B cell (primary cell): ENCODE measurements at regions not wholly inside any gene's neighbourhood (a gene's known extent, or its start where the extent isn't known, plus 50 kb on each side); places are given as distances from the start of the nearest gene placed in this dataset.

Experiments used
- ATAC-seq: fragments of 200-7000 bp; cut with Tn5 transposase; one replicate; pipeline ENCODE4 v1.10.0; 2021; ENCODE audit warnings: low read depth, mild to moderate bottlenecking, moderate number of reproducible peaks, moderate library complexity
- CTCF ChIA-PET: fragments of 350-600 bp; sonication (Branson Sonifier 250); formaldehyde crosslinking; loops from one replicate; lab custom pipeline; 2021; ENCODE audit warnings: antibody characterized with exemption, inconsistent platforms; lab: Charles Lee
- POLR2A ChIA-PET: fragments of 350-600 bp; sonication (Branson Sonifier 250); formaldehyde crosslinking; loops from one replicate; lab custom pipeline; 2021; ENCODE audit warnings: antibody characterized with exemption; lab: Charles Lee
- DNase-seq: peaks from one replicate; pipeline ENCODE4 v3.0.0; 2013
- H2AFZ ChIP-seq: 2 replicates; pipeline ENCODE4 v1.6.1; 2012; ENCODE audit warnings: mild to moderate bottlenecking, low read depth, low read length; ENCODE audit not compliant: insufficient read depth, poor library complexity, severe bottlenecking
- H3K27ac ChIP-seq, 2 donors: 1 replicate in 1 of 2; 2 replicates in 1 of 2; pipeline ENCODE4 v1.5.1; 2012 to 2013; ENCODE audit warnings: low read length in 2 of 2, mild to moderate bottlenecking in 2 of 2, moderate library complexity in 1 of 2
- H3K27me3 ChIP-seq, 4 experiments: fragments of 200-600 bp in 1 of 4; sonication (generic) in 1 of 4; replicated peaks in 1 of 4; 1 replicate in 2 of 4; 2 replicates in 2 of 4; pipeline versions ENCODE4 v1.6.1 to v1.7.0; 2013 to 2016; ENCODE audit warnings: low read length in 3 of 4, mild to moderate bottlenecking in 2 of 4, mixed read lengths in 1 of 4, moderate library complexity in 1 of 4; ENCODE audit not compliant: insufficient read depth in 4 of 4, control insufficient read depth in 3 of 4; ENCODE audit errors: control extremely low read depth in 1 of 4
- H3K36me3 ChIP-seq, 2 experiments: replicated peaks in 1 of 2; 1 replicate in 1 of 2; 2 replicates in 1 of 2; pipeline versions ENCODE4 v1.6.1 to v1.7.1; 2013; ENCODE audit warnings: low read length in 1 of 2; ENCODE audit not compliant: insufficient read depth in 2 of 2, control insufficient read depth in 1 of 2; ENCODE audit errors: control extremely low read depth in 1 of 2, extremely low read depth in 1 of 2
- H3K4me1 ChIP-seq, 2 donors: fragments of 200-600 bp in 1 of 2; sonication (generic) in 1 of 2; 1 replicate in 1 of 2; 2 replicates in 1 of 2; pipeline versions ENCODE4 v1.5.1 to v1.6.1; 2013 to 2017; ENCODE audit warnings: low read length in 2 of 2; ENCODE audit not compliant: control insufficient read depth in 2 of 2, insufficient read depth in 2 of 2
- H3K4me2 ChIP-seq: replicated peaks from 2 replicates; pipeline ENCODE3; 2012; ENCODE audit warnings: mild to moderate bottlenecking, low read depth, low read length; ENCODE audit not compliant: poor library complexity, severe bottlenecking
- H3K4me3 ChIP-seq, 5 experiments: fragments of 200-600 bp in 1 of 5; sonication (generic) in 1 of 5; 1 replicate in 3 of 5; 2 replicates in 2 of 5; pipeline versions ENCODE4 v1.5.1 to v1.7.0; 2011 to 2016; ENCODE audit warnings: low read length in 4 of 5, mild to moderate bottlenecking in 4 of 5, low read depth in 2 of 5, control low read depth in 1 of 5, moderate library complexity in 1 of 5; ENCODE audit not compliant: insufficient read depth in 1 of 5; ENCODE audit errors: control extremely low read depth in 1 of 5, extremely low read depth in 1 of 5
- H3K79me2 ChIP-seq: fragments of 200-600 bp; sonication (generic); one replicate; pipeline ENCODE4 v1.6.0; 2016; ENCODE audit warnings: low read length; ENCODE audit not compliant: control insufficient read depth, insufficient read depth
- H3K9ac ChIP-seq: fragments of 200-600 bp; sonication (generic); 2 replicates; pipeline ENCODE4 v1.6.1; 2017; ENCODE audit warnings: mild to moderate bottlenecking, low read length, moderate library complexity
- H3K9me3 ChIP-seq, 3 donors: one replicate each; pipeline versions ENCODE4 v1.6.1 to v1.7.1; 2013; ENCODE audit warnings: low read length in 2 of 3; ENCODE audit not compliant: control insufficient read depth in 2 of 3, insufficient read depth in 1 of 3; ENCODE audit errors: control extremely low read depth in 1 of 3
- H4K20me1 ChIP-seq: 2 replicates; pipeline ENCODE4 v1.6.0; 2012; ENCODE audit warnings: mild to moderate bottlenecking, low read length; ENCODE audit not compliant: insufficient read depth, control insufficient read depth, poor library complexity, severe bottlenecking
- H3K27ac Mint-ChIP-seq: one replicate; pipeline ENCODE4 v1.8.0; 2021; ENCODE audit warnings: mixed read lengths
- H3K27me3 Mint-ChIP-seq: one replicate; pipeline ENCODE4 v1.8.0; 2021; ENCODE audit warnings: mixed read lengths
- H3K4me1 Mint-ChIP-seq: one replicate; pipeline ENCODE4 v1.8.0; 2021; ENCODE audit warnings: mixed read lengths
- H3K4me3 Mint-ChIP-seq: one replicate; pipeline ENCODE4 v1.8.0; 2021; ENCODE audit warnings: mixed read lengths
- H3K9me3 Mint-ChIP-seq: one replicate; pipeline ENCODE4 v1.8.0; 2022; ENCODE audit warnings: mixed read lengths; ENCODE audit not compliant: insufficient read depth
- CTCF ChIP-seq: fragments of 200-600 bp; IDR thresholded peaks from one replicate; pipeline ENCODE4 v1.8.0; 2022; ENCODE audit warnings: antibody characterized with exemption, mild to moderate bottlenecking
- EZH2 ChIP-seq: IDR thresholded peaks from 2 replicates; pipeline ENCODE4 v1.6.1; 2012; ENCODE audit warnings: borderline replicate concordance, low read depth, mild to moderate bottlenecking, moderate library complexity, low read length; ENCODE audit not compliant: insufficient read depth, poor library complexity, severe bottlenecking
- WGBS: methylation state at CpG from one replicate; pipeline ENCODE4 v1.1.5; 2013; ENCODE audit warnings: missing lambda C conversion rate; ENCODE audit not compliant: insufficient coverage; 5-methylcytosine and 5-hydroxymethylcytosine counted together
- intact Hi-C: fragments of 100-400 bp; cut with micrococcal nuclease; formaldehyde crosslinking; loops from one replicate; pipeline ENCODE4 v1.10.0; 2022

- Histone ChIP-seq H3K4me3 (no peak overlapping the region), H4K20me1 (no peaks in the 10 kb centered on the region), H3K9ac (no peak overlapping the region), H3K4me2 (no peak overlapping the region), H3K27me3 (no peaks in the 10 kb centered on the region), H3K4me1 (no peaks in the 10 kb centered on the region), H3K79me2 (no peaks in the 10 kb centered on the region), H3K36me3 (no peaks in the 10 kb centered on the region), H3K9me3 (no peaks in the 10 kb centered on the region), H3K27ac (no peak overlapping the region), H2AFZ (no peak overlapping the region)
- ATAC-seq (no peak), DNase-seq (no peak)
- ChIA-PET POLR2A (no interaction called here), CTCF (no interaction called here)
- no peak overlapping the region for H3K27ac Mint-ChIP-seq
- H3K9me3 Mint-ChIP-seq: no peaks in the 10 kb centered on the region
- no peak overlapping the region for H3K4me3 Mint-ChIP-seq
- H3K27me3 Mint-ChIP-seq: no peaks in the 10 kb centered on the region
- no peaks in the 10 kb centered on the region for H3K4me1 Mint-ChIP-seq
- no peak for TF ChIP-seq EZH2
- no peak for TF ChIP-seq CTCF
- WGBS: no CpG with 5 or more reads among the region's 3 CpGs
- intact Hi-C loops: no loop called here
Measured at GRCh38 chr12:85552461-85552860, 272.4 kb downstream of the ALX1 start.

GRCh38 chr12:85557850-85558249 lies 277.8 kb downstream of the ALX1 start:
- H3K27ac ChIP-seq: no peak overlapping the region
- POLR2A ChIA-PET: no interaction called here
- H4K20me1 ChIP-seq: no peaks in the 10 kb centered on the region
- no peaks in the 10 kb centered on the region for H3K79me2 ChIP-seq
- H3K4me1 Mint-ChIP-seq: no peaks in the 10 kb centered on the region
- no peak overlapping the region for H3K27ac Mint-ChIP-seq
- H2AFZ ChIP-seq: no peak overlapping the region
- H3K4me1 ChIP-seq: no peaks in the 10 kb centered on the region
- H3K9ac ChIP-seq: no peak overlapping the region
- H3K27me3 Mint-ChIP-seq: no peaks in the 10 kb centered on the region
- no peaks in the 10 kb centered on the region for H3K9me3 Mint-ChIP-seq
- H3K4me3 Mint-ChIP-seq: no peak overlapping the region
- no peak overlapping the region for H3K4me3 ChIP-seq
- WGBS: no CpG with 5 or more reads among the region's 1 CpG
- CTCF ChIA-PET: no interaction called here
- no peaks in the 10 kb centered on the region for H3K27me3 ChIP-seq
- intact Hi-C loops: no loop called here
- H3K9me3 ChIP-seq: no peaks in the 10 kb centered on the region
- no peaks in the 10 kb centered on the region for H3K36me3 ChIP-seq
- TF ChIP-seq EZH2 (no peak), CTCF (no peak)
- H3K4me2 ChIP-seq: no peak overlapping the region
- DNase-seq: no peak
- no peak for ATAC-seq
